Retinal pigment epithelial cell (primary cell): ENCODE measurements at regions not wholly inside any gene's neighbourhood (a gene's known extent, or its start where the extent isn't known, plus 50 kb on each side); places are given as distances from the start of the nearest gene placed in this dataset.

Source experiments
- DNase-seq: peaks from one replicate; pipeline ENCODE4 v3.0.0-alpha.2; 2010; ENCODE audit warnings: low read depth
- H3K4me3 ChIP-seq: 2 replicates; pipeline ENCODE4 v1.5.1; 2011; ENCODE audit warnings: mild to moderate bottlenecking, low read length, control low read depth, moderate library complexity
- TF ChIP-seq, protein P1 (sequence below): conservative IDR thresholded peaks from 2 replicates; pipeline ENCODE4 v1.5.1; 2011; ENCODE audit warnings: low read depth, low read length, control low read depth, inconsistent platforms

GRCh38 chr1:193463326-193463932, 277.0 kb upstream of the B3GALT2 start:
- no peak for DNase-seq

GRCh38 chr1:193462629-193463320, 276.4 kb upstream of the B3GALT2 start:
- peak overlapping the region; percentile 10 for H3K4me3 ChIP-seq
- DNase-seq = peak; percentile 96

More at GRCh38 chr1:193463326-193463932, 277.0 kb upstream of the B3GALT2 start:
- no peak overlapping the region for H3K4me3 ChIP-seq
- TF ChIP-seq, protein P1, sequence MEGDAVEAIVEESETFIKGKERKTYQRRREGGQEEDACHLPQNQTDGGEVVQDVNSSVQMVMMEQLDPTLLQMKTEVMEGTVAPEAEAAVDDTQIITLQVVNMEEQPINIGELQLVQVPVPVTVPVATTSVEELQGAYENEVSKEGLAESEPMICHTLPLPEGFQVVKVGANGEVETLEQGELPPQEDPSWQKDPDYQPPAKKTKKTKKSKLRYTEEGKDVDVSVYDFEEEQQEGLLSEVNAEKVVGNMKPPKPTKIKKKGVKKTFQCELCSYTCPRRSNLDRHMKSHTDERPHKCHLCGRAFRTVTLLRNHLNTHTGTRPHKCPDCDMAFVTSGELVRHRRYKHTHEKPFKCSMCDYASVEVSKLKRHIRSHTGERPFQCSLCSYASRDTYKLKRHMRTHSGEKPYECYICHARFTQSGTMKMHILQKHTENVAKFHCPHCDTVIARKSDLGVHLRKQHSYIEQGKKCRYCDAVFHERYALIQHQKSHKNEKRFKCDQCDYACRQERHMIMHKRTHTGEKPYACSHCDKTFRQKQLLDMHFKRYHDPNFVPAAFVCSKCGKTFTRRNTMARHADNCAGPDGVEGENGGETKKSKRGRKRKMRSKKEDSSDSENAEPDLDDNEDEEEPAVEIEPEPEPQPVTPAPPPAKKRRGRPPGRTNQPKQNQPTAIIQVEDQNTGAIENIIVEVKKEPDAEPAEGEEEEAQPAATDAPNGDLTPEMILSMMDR = no peak

DNA sequence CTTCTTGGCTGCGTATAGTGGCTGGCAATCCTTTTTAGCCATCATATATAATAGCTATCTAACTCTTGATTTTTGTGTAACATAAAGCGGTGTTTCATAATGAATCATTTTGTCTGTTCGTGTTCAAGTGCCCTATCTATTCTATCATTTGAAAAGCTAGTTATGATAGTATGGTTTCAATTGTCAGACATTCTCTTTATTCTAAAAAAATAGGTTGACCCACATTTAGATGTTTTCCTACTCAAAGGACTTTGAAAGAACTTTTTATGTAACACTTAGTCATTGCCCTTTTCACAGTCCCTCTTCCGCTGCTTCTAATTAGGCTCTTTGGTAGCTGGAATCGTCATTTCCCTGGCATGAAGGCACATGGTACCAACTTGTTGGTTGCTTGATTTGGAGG, 272.2 kb upstream of the B3GALT2 start:
- DNase-seq = no peak
- TF ChIP-seq, protein P1 = no peak
- H3K4me3 ChIP-seq = no peak overlapping the region

More at GRCh38 chr1:193462629-193463320, 276.4 kb upstream of the B3GALT2 start:
- TF ChIP-seq, protein P1 = no peak

DNA sequence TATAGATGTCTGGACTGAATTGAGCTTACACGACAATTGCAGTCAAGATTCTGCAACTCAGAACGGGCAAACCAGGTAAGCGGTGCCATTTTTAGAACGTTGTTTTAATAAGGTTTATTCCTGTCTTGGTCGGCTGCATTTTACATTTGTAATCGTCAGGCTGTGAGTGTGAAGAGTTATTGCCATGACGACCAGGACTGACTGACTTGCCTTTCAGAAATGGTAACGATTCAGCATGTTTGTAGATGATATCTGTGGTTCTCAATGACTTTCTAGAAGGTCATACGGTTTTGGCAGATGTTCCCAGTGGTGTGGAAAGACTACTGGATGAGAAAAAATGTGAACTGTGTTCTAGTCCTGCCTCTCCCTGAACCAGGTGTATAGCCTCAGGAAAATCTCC, 271.3 kb upstream of the B3GALT2 start:
- no peak overlapping the region for H3K4me3 ChIP-seq
- no peak for DNase-seq

DNA sequence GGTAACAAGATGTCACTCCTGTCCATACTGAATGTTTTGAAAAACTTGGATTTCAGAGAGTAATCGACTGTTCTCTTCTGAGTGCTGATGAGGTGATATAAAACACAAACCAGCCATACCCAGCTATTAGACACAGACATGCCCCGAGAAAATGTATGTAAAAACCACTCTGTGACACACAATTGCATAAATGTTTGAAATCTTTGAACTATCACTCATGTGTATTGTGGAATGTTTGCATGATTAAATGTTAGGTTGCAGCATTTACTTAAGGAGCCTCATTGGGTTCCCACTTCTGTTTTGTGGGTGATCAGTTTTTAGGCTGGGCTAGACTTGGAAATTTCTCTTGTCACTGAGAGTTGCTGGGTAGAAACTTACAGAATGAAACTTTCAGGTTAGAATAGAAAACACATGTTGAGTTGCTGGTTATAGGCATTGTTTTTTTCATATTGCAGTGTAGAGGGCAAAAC, 270.4 kb upstream of the B3GALT2 start:
- no peak overlapping the region for H3K4me3 ChIP-seq

More for the DNA sequence above, 271.3 kb upstream of the B3GALT2 start:
- TF ChIP-seq, protein P1 = no peak

DNA sequence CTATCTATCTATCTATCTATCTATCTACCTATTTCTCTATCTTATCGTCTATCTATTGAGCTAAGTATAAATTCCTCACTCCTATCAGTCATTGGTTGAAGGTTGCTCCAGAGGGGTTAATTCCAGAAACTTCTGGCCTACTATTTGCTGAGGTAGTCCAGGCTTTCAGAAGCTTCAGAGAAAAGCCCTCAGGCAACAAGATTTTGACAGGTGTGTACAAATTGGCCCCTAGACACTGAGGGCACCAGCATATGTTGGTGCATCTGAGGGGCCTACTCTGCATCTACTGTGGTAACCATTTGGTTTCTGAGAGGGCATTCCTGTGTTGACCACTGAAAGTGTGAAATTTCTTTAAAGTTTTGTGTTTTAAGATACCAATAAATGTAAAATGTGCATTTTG, 265.2 kb upstream of the B3GALT2 start:
- TF ChIP-seq, protein P1 = no peak
- H3K4me3 ChIP-seq = no peak overlapping the region
- no peak for DNase-seq

More for the DNA sequence above, 270.4 kb upstream of the B3GALT2 start:
- TF ChIP-seq, protein P1 = no peak
- DNase-seq = no peak

DNA sequence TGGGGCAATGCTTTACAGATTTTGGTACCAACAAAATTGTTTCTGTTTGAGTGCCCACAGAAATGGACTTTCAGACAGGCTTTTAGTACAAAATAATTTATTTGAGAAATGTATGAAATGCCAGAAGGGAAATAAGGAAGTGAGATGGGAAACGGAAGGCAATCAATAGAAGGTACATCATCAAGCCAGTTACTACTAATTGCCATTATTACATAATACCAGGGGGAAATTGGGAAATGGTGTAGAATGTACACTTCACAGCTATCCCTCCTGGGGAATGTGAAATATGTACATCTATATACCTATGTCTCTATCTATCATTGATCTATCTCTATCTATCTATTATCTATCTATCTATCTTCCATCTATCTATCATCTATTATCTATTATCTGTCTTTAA, 264.6 kb upstream of the B3GALT2 start:
- no peak for DNase-seq
- H3K4me3 ChIP-seq = no peak overlapping the region
- TF ChIP-seq, protein P1 = no peak
